Sigmoid colon (tissue), 4 donors: ENCODE measurements at regions not wholly inside any gene's neighbourhood (a gene's known extent, or its start where the extent isn't known, plus 50 kb on each side); places are given as distances from the start of the nearest gene placed in this dataset.

Source experiments
- CTCF ChIP-seq, 4 experiments: fragments of 450-650 bp in 3 of 4; fragments of 200-600 bp in 1 of 4; IDR thresholded peaks; one replicate each; pipeline ENCODE4 v1.5.1; 2016 to 2019; ENCODE audit warnings: antibody characterized with exemption in 4 of 4, mild to moderate bottlenecking in 3 of 4, moderate library complexity in 2 of 4
- EP300 ChIP-seq, 4 donors: sonication (generic); formaldehyde crosslinking; IDR thresholded peaks; one replicate each; pipeline ENCODE4 v1.6.1; 2017; ENCODE audit warnings: antibody characterized with exemption in 4 of 4
- POLR2A ChIP-seq, 2 donors: fragments of 450-650 bp; IDR thresholded peaks; one replicate each; pipeline ENCODE4 v1.6.1; 2016; ENCODE audit warnings: antibody characterized with exemption in 2 of 2, mild to moderate bottlenecking in 2 of 2, moderate library complexity in 2 of 2
- POLR2AphosphoS5 ChIP-seq, 4 donors: sonication (generic); formaldehyde crosslinking; IDR thresholded peaks; one replicate each; pipeline ENCODE4 v1.6.1; 2017; ENCODE audit warnings: antibody characterized with exemption in 4 of 4

- TF ChIP-seq CTCF (IDR thresholded peaks at IDR 0.05) (no peak), POLR2A (IDR thresholded peaks at IDR 0.05) (no peak), EP300 (IDR thresholded peaks at IDR 0.05) (no peak), POLR2AphosphoS5 (IDR thresholded peaks at IDR 0.05) (no peak)
These were observed 496.1 kb upstream of the CCDC54 start for GRCh38 chr3:106881186-106881585.
